ENCODE measurements at regions not wholly inside any gene's neighbourhood (a gene's known extent, or its start where the extent isn't known, plus 50 kb on each side); places are given as distances from the start of the nearest gene placed in this dataset.
"Not testable (repeated sequence)": the region's sequence is repeated elsewhere in the genome, so short reads cannot be mapped to it uniquely, and the experiment has no call there.

DNA sequence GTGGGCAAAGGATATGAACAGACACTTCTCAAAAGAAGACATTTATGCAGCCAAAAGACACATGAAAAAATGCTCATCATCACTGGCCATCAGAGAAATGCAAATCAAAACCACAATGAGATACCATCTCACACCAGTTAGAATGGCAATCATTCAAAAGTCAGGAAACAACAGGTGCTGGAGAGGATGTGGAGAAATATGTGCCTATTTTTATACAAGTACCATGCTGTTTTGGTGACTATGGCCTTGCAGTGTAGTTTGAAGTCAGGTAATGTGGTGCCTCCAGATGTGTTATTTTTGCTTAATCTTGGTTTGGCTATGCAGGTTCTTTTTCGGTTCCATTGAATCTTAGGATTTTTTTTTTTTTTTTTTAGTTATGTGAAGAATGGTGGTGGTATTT, 387.7 kb upstream of the ST8SIA4 start:
- intact Hi-C loops (cut with micrococcal nuclease; ENCODE audit: unreplicated experiment); H3K9me3 ChIP-seq (ENCODE audit: control insufficient read depth, insufficient read depth, low read depth, low read length); CTCF ChIA-PET; H3K4me3 ChIP-seq (ENCODE audit: low read depth in 2 of 2, low read length in 2 of 2); H3K4me1 ChIP-seq (ENCODE audit: control insufficient read depth, insufficient read depth, low read length); H3K36me3 ChIP-seq (ENCODE audit: control insufficient read depth, insufficient read depth, low read length); H3K27me3 ChIP-seq (ENCODE audit: control insufficient read depth, insufficient read depth, low read length); BruUV-seq (replicated peaks); ATAC-seq; POLR2A ChIA-PET; H3K27ac ChIP-seq (ENCODE audit: low read length); in situ Hi-C loops (cut with HindIII; ENCODE audit: low pct_unique_long_range_greater_than_20kb, low sequenced_read_pairs); DNase-seq (ENCODE audit: low read depth, low spot score): not testable (repeated sequence)

GRCh38 chr5:101288633-101289032, 385.6 kb upstream of the ST8SIA4 start:
- CTCF ChIA-PET, result no interaction called here
- TF ChIP-seq POLR2AphosphoS5 (IDR thresholded peaks at IDR 0.05; ENCODE audit: low read depth, low read length) (no peak), SIN3A (IDR thresholded peaks at IDR 0.05; ENCODE audit: borderline replicate concordance, insufficient read depth, low read depth, low read length) (no peak), REST (IDR thresholded peaks at IDR 0.05; ENCODE audit: insufficient read depth in 1 of 2, low read depth in 2 of 2, low read length in 1 of 2) (no peak), TCF7L2 (IDR thresholded peaks at IDR 0.05; ENCODE audit: low read depth, low read length) (no peak)
- TF ChIP-seq, protein P1, sequence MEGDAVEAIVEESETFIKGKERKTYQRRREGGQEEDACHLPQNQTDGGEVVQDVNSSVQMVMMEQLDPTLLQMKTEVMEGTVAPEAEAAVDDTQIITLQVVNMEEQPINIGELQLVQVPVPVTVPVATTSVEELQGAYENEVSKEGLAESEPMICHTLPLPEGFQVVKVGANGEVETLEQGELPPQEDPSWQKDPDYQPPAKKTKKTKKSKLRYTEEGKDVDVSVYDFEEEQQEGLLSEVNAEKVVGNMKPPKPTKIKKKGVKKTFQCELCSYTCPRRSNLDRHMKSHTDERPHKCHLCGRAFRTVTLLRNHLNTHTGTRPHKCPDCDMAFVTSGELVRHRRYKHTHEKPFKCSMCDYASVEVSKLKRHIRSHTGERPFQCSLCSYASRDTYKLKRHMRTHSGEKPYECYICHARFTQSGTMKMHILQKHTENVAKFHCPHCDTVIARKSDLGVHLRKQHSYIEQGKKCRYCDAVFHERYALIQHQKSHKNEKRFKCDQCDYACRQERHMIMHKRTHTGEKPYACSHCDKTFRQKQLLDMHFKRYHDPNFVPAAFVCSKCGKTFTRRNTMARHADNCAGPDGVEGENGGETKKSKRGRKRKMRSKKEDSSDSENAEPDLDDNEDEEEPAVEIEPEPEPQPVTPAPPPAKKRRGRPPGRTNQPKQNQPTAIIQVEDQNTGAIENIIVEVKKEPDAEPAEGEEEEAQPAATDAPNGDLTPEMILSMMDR (IDR thresholded peaks at IDR 0.05), result no peak
- in situ Hi-C loops (cut with HindIII; ENCODE audit: low pct_unique_long_range_greater_than_20kb, low sequenced_read_pairs) (no loop called here), intact Hi-C loops (cut with micrococcal nuclease; ENCODE audit: unreplicated experiment) (no loop called here)
- Histone ChIP-seq H3K9me3 (ENCODE audit: control insufficient read depth, insufficient read depth, low read depth, low read length) (no peaks in the 10 kb centered on the region), H3K4me3 (ENCODE audit: low read depth in 2 of 2, low read length in 2 of 2) (no peak overlapping the region), H3K36me3 (ENCODE audit: control insufficient read depth, insufficient read depth, low read length) (no peaks in the 10 kb centered on the region), H3K4me1 (ENCODE audit: control insufficient read depth, insufficient read depth, low read length) (no peaks in the 10 kb centered on the region), H3K27me3 (ENCODE audit: control insufficient read depth, insufficient read depth, low read length) (no peaks in the 10 kb centered on the region), H3K27ac (ENCODE audit: low read length) (no peak overlapping the region)
- no TSS peak for BruUV-seq (replicated peaks)
- ATAC-seq, result no peak
- DNase-seq (ENCODE audit: low read depth, low spot score), result no peak
- POLR2A ChIA-PET, result no interaction called here

DNA sequence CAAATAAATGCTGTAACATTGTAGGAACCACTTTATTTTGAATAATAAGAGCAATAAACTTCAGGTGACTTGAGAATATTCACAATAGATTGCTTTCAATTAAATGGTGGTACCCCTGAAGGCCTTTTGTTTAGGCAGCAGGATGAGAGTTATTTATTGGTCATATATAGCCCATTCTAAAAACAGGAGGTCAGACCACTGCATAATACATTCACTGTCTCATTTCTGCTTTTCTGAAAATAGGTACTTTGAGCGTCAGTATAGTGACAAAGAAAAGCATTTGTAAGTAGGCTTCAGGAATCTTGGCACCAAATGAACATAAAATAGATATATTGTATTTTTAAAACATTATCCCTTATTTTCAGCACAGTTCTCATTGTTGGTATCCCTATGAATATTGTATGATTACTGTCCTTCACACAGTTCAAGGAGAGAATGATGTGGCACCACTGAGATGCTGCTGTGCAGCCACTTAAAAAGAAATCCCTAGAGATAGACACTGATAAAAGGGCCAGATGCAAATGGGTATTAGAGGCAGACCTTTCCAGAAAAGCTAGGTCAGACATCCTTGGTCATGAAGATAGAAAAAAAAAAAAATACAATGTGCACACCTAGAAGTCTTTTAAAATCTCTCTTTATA, 381.8 kb upstream of the ST8SIA4 start:
- H3K4me3 ChIP-seq (ENCODE audit: low read depth in 2 of 2, low read length in 2 of 2), result no peak overlapping the region
- H3K36me3 ChIP-seq (ENCODE audit: control insufficient read depth, insufficient read depth, low read length), result no peaks in the 10 kb centered on the region
- H3K4me1 ChIP-seq (ENCODE audit: control insufficient read depth, insufficient read depth, low read length), result no peaks in the 10 kb centered on the region
- no peaks in the 10 kb centered on the region for H3K9me3 ChIP-seq (ENCODE audit: control insufficient read depth, insufficient read depth, low read depth, low read length)
- TF ChIP-seq TCF7L2 (IDR thresholded peaks at IDR 0.05; ENCODE audit: low read depth, low read length) (no peak), SIN3A (IDR thresholded peaks at IDR 0.05; ENCODE audit: borderline replicate concordance, insufficient read depth, low read depth, low read length) (no peak), POLR2AphosphoS5 (IDR thresholded peaks at IDR 0.05; ENCODE audit: low read depth, low read length) (no peak)
- BruUV-seq (replicated peaks), result no TSS peak
- H3K27ac ChIP-seq (ENCODE audit: low read length), result no peak overlapping the region
- ChIA-PET POLR2A (interaction anchor here (0.6 kb wide), 1 partner anchor 7 kb away, joined by 3 read pairs; no protein-coding TSS in a partner anchor), CTCF (no interaction called here)
- in situ Hi-C loops (cut with HindIII; ENCODE audit: low pct_unique_long_range_greater_than_20kb, low sequenced_read_pairs), result no loop called here
- ATAC-seq (no peak), DNase-seq (ENCODE audit: low read depth, low spot score) (no peak)
- intact Hi-C loops (cut with micrococcal nuclease; ENCODE audit: unreplicated experiment), result no loop called here
- no peaks in the 10 kb centered on the region for H3K27me3 ChIP-seq (ENCODE audit: control insufficient read depth, insufficient read depth, low read length)

DNA sequence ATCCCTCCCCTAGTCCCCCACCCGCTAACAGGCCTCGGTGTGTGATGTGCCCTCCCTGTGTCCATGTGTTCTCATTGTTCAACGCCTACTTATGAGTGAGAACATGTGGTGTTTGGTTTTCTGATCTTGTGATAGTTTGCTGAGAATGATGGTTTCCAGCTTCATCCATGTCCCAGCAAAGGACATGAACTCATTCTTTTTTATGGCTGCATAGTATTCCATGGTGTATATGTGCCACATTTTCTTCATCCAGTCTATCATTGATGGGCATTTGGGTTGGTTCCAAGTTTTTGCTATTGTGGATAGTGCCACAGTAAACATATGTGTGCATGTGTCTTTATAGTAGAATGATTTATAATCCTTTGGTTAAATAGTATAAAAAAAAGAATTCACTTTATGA, 380.9 kb upstream of the ST8SIA4 start:
- not testable (repeated sequence) for H3K27me3 ChIP-seq (ENCODE audit: control insufficient read depth, insufficient read depth, low read length)
- POLR2A ChIA-PET, result interaction anchor here (0.6 kb wide), 1 partner anchor 8 kb away, joined by 3 read pairs; no protein-coding TSS in a partner anchor

More for the DNA sequence above, 380.9 kb upstream of the ST8SIA4 start:
- H3K4me1 ChIP-seq (ENCODE audit: control insufficient read depth, insufficient read depth, low read length); DNase-seq (ENCODE audit: low read depth, low spot score); ATAC-seq; intact Hi-C loops (cut with micrococcal nuclease; ENCODE audit: unreplicated experiment); CTCF ChIA-PET; H3K36me3 ChIP-seq (ENCODE audit: control insufficient read depth, insufficient read depth, low read length); H3K27ac ChIP-seq (ENCODE audit: low read length); in situ Hi-C loops (cut with HindIII; ENCODE audit: low pct_unique_long_range_greater_than_20kb, low sequenced_read_pairs); H3K9me3 ChIP-seq (ENCODE audit: control insufficient read depth, insufficient read depth, low read depth, low read length); BruUV-seq (replicated peaks); H3K4me3 ChIP-seq (ENCODE audit: low read depth in 2 of 2, low read length in 2 of 2): not testable (repeated sequence)
